ENCODE measurements at regions not wholly inside any gene's neighbourhood (a gene's known extent, or its start where the extent isn't known, plus 50 kb on each side); places are given as distances from the start of the nearest gene placed in this dataset.

DNA sequence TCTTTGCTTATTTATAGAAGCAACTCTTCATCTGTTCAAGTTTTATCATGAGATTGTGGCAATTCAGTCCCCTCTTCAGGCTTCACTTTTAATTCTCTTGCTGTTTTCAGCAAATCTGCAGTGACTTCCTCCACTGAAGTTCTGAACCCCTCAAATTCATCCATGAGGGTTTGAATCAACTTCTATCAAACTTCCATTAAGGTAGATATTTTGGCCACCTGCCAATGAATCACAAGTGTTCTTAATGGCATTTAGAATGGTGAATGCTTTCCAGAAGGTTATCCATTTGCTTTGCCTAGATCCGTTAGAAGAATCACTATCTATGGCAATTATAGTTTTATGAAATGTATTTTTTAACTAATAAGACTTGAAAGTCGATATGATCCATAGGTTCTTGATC, 946.7 kb upstream of the B3GALT2 start:
- no peak overlapping the region for H3K4me3 ChIP-seq (ENCODE audit: low read length)
- TF ChIP-seq, protein P1, sequence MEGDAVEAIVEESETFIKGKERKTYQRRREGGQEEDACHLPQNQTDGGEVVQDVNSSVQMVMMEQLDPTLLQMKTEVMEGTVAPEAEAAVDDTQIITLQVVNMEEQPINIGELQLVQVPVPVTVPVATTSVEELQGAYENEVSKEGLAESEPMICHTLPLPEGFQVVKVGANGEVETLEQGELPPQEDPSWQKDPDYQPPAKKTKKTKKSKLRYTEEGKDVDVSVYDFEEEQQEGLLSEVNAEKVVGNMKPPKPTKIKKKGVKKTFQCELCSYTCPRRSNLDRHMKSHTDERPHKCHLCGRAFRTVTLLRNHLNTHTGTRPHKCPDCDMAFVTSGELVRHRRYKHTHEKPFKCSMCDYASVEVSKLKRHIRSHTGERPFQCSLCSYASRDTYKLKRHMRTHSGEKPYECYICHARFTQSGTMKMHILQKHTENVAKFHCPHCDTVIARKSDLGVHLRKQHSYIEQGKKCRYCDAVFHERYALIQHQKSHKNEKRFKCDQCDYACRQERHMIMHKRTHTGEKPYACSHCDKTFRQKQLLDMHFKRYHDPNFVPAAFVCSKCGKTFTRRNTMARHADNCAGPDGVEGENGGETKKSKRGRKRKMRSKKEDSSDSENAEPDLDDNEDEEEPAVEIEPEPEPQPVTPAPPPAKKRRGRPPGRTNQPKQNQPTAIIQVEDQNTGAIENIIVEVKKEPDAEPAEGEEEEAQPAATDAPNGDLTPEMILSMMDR (conservative IDR thresholded peaks at IDR 0.05; ENCODE audit: low read length): no peak
- DNase-seq (ENCODE audit: low read depth): no peak

DNA sequence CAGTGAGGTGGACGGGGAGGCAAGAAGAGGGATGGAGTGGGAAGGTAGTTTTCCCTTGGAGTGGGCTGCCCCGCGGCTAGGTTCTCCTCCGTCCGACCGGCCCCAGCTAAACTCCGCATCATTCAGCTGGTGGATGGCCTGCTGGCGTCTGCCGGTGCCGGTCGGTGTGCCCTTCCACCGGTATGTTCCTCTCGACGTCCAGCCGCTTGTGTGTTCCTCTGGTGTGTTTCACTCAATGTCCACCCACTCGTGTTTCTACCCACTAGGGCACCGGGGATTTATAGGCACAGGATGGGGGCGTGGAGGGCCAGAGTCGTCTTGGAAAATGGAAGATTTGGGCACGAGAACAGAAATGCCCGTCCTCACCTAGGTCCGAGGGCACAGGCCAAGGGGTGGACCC, 931.7 kb upstream of the B3GALT2 start:
- TF ChIP-seq, protein P1 (conservative IDR thresholded peaks at IDR 0.05; ENCODE audit: low read length): no peak
- H3K4me3 ChIP-seq (ENCODE audit: low read length): no peak overlapping the region
- DNase-seq (ENCODE audit: low read depth): no peak

DNA sequence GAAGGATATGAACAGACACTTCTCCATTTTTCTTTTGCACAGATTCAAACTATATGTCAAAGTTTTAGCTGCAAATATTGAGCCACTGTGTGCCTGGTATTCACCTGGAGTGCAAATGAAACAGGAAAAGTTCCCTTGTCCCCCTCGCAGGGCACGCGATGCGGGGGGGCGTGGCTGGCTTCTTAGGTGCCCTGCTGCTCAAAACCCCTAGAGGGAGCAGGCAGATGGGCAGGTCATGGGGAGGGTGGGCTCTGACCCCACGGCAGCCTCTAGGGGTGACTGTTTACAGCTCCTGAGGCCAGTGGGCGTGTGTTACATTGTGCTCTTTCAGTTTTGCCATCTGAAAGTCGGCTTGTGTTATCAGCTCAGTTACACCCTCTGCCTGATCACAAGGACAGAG, 931.2 kb upstream of the B3GALT2 start:
- TF ChIP-seq, protein P1 (conservative IDR thresholded peaks at IDR 0.05; ENCODE audit: low read length): no peak
- no peak overlapping the region for H3K4me3 ChIP-seq (ENCODE audit: low read length)
- DNase-seq (ENCODE audit: low read depth): no peak

DNA sequence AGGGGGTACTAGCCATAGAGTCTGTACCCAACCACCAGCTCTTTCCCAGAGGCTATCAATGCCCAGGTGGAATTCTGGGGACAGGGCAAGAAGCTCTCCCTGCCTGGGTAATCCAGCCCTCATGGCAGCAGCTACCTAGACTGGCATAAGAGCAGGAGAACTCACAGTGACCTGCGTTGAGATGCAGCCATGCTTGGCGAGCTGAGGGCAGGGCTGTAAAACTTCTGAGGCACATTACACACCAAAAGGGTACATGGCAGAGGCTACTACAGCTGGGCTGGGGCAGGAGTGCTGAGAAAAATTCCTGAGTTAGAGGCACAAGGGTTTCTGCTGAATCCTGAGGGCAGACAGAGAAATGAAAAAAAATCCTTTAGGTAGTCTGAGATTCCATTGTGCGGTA, 927.9 kb upstream of the B3GALT2 start:
- DNase-seq (ENCODE audit: low read depth): no peak
- no peak overlapping the region for H3K4me3 ChIP-seq (ENCODE audit: low read length)
- TF ChIP-seq, protein P1 (conservative IDR thresholded peaks at IDR 0.05; ENCODE audit: low read length): no peak

DNA sequence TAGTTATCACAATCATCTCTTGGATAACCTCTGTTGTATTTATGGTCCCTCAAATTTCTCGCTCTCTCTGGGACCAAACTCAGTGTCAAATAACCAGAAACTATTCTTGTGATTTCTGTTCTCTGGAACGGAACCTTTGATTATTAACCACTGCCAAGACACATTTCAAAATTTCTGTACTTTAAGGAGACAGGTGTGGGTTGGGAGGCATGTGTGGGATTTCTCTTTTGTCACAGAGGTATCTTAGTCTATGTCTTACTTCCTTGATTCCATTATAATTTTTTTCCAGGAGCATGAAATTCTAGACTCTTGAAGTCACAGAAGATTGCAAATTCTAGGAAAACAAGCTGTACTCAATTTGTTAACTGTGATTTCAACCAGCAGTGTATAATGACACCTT, 919.0 kb upstream of the B3GALT2 start:
- TF ChIP-seq, protein P1 (conservative IDR thresholded peaks at IDR 0.05; ENCODE audit: low read length): no peak
- no peak for DNase-seq (ENCODE audit: low read depth)
- no peak overlapping the region for H3K4me3 ChIP-seq (ENCODE audit: low read length)

DNA sequence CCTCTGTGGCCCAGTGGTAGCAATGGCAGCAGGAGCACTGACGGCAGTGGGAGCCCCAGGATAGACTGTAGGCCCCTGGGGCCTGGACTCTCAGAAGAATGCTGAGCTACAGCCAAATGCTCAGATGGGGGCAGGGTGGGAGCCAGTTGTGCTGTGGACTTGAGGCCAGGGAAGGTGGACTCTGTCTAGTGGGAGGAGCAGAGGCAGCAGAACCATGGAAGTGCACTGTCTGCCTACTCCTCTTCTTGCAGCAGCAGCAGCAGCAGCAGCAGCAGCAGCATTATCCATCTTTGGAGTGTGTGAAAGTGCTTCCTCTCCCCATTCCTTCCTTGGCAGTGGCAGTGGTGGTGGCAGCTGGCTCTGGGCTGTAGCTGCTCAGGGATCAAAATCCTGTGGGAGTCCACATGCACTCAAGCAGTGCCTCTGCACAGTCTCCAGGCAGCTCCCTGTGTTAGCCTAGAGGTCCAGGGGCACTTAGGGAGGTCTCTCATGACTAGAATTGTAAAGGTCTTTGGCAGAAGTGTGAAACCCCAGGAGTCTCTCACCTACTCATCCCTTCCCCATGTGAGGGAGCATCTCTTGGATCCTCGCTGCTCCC, 917.9 kb upstream of the B3GALT2 start:
- no peak for DNase-seq (ENCODE audit: low read depth)
- TF ChIP-seq, protein P1 (conservative IDR thresholded peaks at IDR 0.05; ENCODE audit: low read length): no peak
- no peak overlapping the region for H3K4me3 ChIP-seq (ENCODE audit: low read length)

DNA sequence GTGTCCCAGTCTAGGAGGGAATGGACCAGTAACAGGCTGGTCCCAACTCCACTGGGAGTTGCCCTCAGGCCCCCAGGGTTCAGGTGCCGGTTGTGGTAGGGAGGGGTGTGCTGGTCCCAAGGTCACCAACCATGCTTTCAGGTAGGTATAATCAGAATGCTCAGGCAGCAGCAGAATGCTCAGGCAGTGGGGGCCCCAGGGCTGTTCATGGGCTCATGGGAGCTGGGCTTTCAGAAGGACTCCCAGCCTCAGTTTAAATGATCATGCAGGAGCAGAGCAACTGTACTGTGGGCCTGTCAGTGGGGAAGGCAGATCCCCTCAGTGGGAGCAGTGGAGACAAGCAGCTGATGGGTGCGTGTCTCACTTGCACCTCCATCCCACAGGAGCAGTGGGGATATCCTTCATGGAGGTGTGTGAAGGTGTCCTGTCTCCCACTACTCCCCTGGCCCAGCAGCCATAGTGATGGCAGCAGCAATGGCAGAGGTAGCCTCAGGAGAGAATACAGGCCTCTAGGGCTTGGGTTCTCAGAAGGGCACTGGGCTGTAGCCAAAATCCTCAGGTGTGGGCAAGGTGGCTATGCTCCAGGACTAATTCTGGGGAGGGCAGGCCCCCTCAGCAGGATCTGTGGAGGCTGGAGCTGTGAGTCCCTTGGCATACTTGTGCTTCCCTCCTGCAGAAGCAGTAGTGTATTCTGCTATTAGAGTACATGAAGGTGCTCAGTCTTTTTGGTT, 917.3 kb upstream of the B3GALT2 start:
- no peak overlapping the region for H3K4me3 ChIP-seq (ENCODE audit: low read length)
- TF ChIP-seq, protein P1 (conservative IDR thresholded peaks at IDR 0.05; ENCODE audit: low read length): no peak
- no peak for DNase-seq (ENCODE audit: low read depth)
